Lower lobe of right lung (tissue), 2 donors: ENCODE measurements at regions not wholly inside any gene's neighbourhood (a gene's known extent, or its start where the extent isn't known, plus 50 kb on each side); places are given as distances from the start of the nearest gene placed in this dataset.

Source experiments
- ATAC-seq, 2 donors: fragments of 200-7000 bp; cut with Tn5 transposase; one replicate each; pipeline ENCODE4 v1.9.1; 2020 to 2022; ENCODE audit warnings: mild to moderate bottlenecking in 2 of 2, moderate library complexity in 2 of 2
- DNase-seq: peaks from one replicate; pipeline ENCODE4 v3.0.0-alpha.2; 2020
- H3K27ac ChIP-seq: fragments of 200-600 bp; one replicate; pipeline ENCODE4 v1.8.0; 2022
- H3K27me3 ChIP-seq: fragments of 200-600 bp; one replicate; pipeline ENCODE4 v1.8.0; 2022; ENCODE audit warnings: low read depth
- H3K36me3 ChIP-seq: fragments of 200-600 bp; one replicate; pipeline ENCODE4 v1.8.0; 2022; ENCODE audit warnings: mild to moderate bottlenecking
- H3K4me1 ChIP-seq: fragments of 200-600 bp; one replicate; pipeline ENCODE4 v1.8.0; 2022
- H3K4me3 ChIP-seq: fragments of 200-600 bp; one replicate; pipeline ENCODE4 v1.8.0; 2022; ENCODE audit warnings: mild to moderate bottlenecking
- H3K9me3 ChIP-seq: fragments of 200-600 bp; one replicate; pipeline ENCODE4 v1.8.0; 2022
- CTCF ChIP-seq: fragments of 200-600 bp; IDR thresholded peaks from one replicate; pipeline ENCODE4 v1.8.0; 2022; ENCODE audit warnings: antibody characterized with exemption, mild to moderate bottlenecking
- intact Hi-C: fragments of 100-400 bp; cut with DNase I; formaldehyde crosslinking; loops from one replicate; pipeline ENCODE4 v1.11.0; 2022
- donor health status: DM: no; HTN: yes; CAD: no; lungs with severe emphysema.

- Histone ChIP-seq H3K9me3 (no peaks in the 10 kb centered on the region), H3K36me3 (no peaks in the 10 kb centered on the region), H3K4me1 (no peaks in the 10 kb centered on the region), H3K4me3 (no peak overlapping the region), H3K27me3 (no peaks in the 10 kb centered on the region), H3K27ac (no peak overlapping the region)
- TF ChIP-seq CTCF = no peak
- intact Hi-C loops = no loop called here
- no peak for ATAC-seq
- no peak for DNase-seq
These were observed 100.2 kb upstream of the ZNF366 start for GRCh38 chr5:72607381-72607780.

- intact Hi-C loops = no loop called here
- no peaks in the 10 kb centered on the region for H3K36me3 ChIP-seq
- no peak for ATAC-seq
- no peak for DNase-seq
- H3K4me1 ChIP-seq = no peaks in the 10 kb centered on the region
- no peak overlapping the region for H3K4me3 ChIP-seq
- no peaks in the 10 kb centered on the region for H3K9me3 ChIP-seq
- no peak overlapping the region for H3K27ac ChIP-seq
- H3K27me3 ChIP-seq = no peaks in the 10 kb centered on the region
- no peak for TF ChIP-seq CTCF
These were observed 99.3 kb upstream of the ZNF366 start for GRCh38 chr5:72606525-72606924.

GRCh38 chr5:72605632-72606031 lies 98.4 kb upstream of the ZNF366 start:
- DNase-seq (no peak), ATAC-seq (no peak)
- Histone ChIP-seq H3K27me3 (no peaks in the 10 kb centered on the region), H3K4me1 (no peaks in the 10 kb centered on the region), H3K36me3 (no peaks in the 10 kb centered on the region), H3K9me3 (no peaks in the 10 kb centered on the region), H3K4me3 (no peak overlapping the region), H3K27ac (no peak overlapping the region)
- intact Hi-C loops = no loop called here
- TF ChIP-seq CTCF = no peak

- intact Hi-C loops = no loop called here
- peaks cover 5% of the 10 kb centered on the region for H3K4me1 ChIP-seq
- H3K9me3 ChIP-seq = no peaks in the 10 kb centered on the region
- ATAC-seq (no peak), DNase-seq (no peak)
- H3K4me3 ChIP-seq = no peak overlapping the region
- no peaks in the 10 kb centered on the region for H3K27me3 ChIP-seq
- TF ChIP-seq CTCF = no peak
- H3K36me3 ChIP-seq = no peaks in the 10 kb centered on the region
- no peak overlapping the region for H3K27ac ChIP-seq
These were observed 97.6 kb upstream of the ZNF366 start for GRCh38 chr5:72604798-72605154.

GRCh38 chr5:72604111-72604797 lies 97.0 kb upstream of the ZNF366 start:
- no peaks in the 10 kb centered on the region for H3K9me3 ChIP-seq
- no peak for TF ChIP-seq CTCF
- H3K4me1 ChIP-seq = peaks cover 10% of the 10 kb centered on the region
- H3K27ac ChIP-seq = no peak overlapping the region
- DNase-seq (no peak), ATAC-seq (no peak)
- no peaks in the 10 kb centered on the region for H3K36me3 ChIP-seq
- intact Hi-C loops = no loop called here
- H3K4me3 ChIP-seq = no peak overlapping the region
- H3K27me3 ChIP-seq = no peaks in the 10 kb centered on the region
